Tibial nerve (tissue), 4 donors: ENCODE measurements at regions not wholly inside any gene's neighbourhood (a gene's known extent, or its start where the extent isn't known, plus 50 kb on each side); places are given as distances from the start of the nearest gene placed in this dataset.
"Not testable (repeated sequence)": the region's sequence is repeated elsewhere in the genome, so short reads cannot be mapped to it uniquely, and the experiment has no call there.

Experiments
- DNase-seq, 2 donors: peaks; one replicate each; pipeline ENCODE4 v3.0.0-alpha.2; 2019; ENCODE audit warnings: low spot score in 2 of 2
- H3K27ac ChIP-seq, 4 donors: fragments of 200-600 bp; sonication (generic) in 3 of 4; one replicate each; pipeline ENCODE4 v1.5.1; 2017 to 2019; ENCODE audit warnings: mild to moderate bottlenecking in 1 of 4
- H3K27me3 ChIP-seq, 2 donors: fragments of 200-600 bp; sonication (generic) in 1 of 2; one replicate each; pipeline versions ENCODE4 v1.5.1 to v1.6.0; 2017 to 2019
- H3K36me3 ChIP-seq, 3 donors: fragments of 200-600 bp; sonication (generic); one replicate each; pipeline ENCODE4 v1.5.1; 2018 to 2019
- H3K4me1 ChIP-seq, 4 donors: fragments of 200-600 bp; sonication (generic) in 3 of 4; one replicate each; pipeline ENCODE4 v1.5.1; 2017 to 2019
- H3K4me3 ChIP-seq, 4 donors: fragments of 200-600 bp; sonication (generic) in 3 of 4; one replicate each; pipeline ENCODE4 v1.5.1; 2017 to 2019; ENCODE audit warnings: mild to moderate bottlenecking in 1 of 4, moderate library complexity in 1 of 4
- H3K9me3 ChIP-seq, 4 donors: fragments of 200-600 bp; sonication (generic) in 3 of 4; one replicate each; pipeline ENCODE4 v1.5.1; 2017 to 2019
- EP300 ChIP-seq, 2 donors: sonication (generic); formaldehyde crosslinking; IDR thresholded peaks; one replicate each; pipeline ENCODE4 v1.6.1; 2017; ENCODE audit warnings: antibody characterized with exemption in 2 of 2, mild to moderate bottlenecking in 1 of 2
- POLR2A ChIP-seq, 2 donors: fragments of 450-650 bp; IDR thresholded peaks; one replicate each; pipeline ENCODE4 v1.6.1; 2017; ENCODE audit warnings: antibody characterized with exemption in 2 of 2, mild to moderate bottlenecking in 2 of 2, moderate library complexity in 2 of 2
- WGBS, 2 donors: methylation state at CpG; one replicate each; pipeline ENCODE4 v1.1.5; 2018; 5-methylcytosine and 5-hydroxymethylcytosine counted together
- TF ChIP-seq, protein P1 (sequence below), 5 experiments: fragments of 200-600 bp in 3 of 5; fragments of 450-650 bp in 2 of 5; sonication (generic) in 3 of 5; IDR thresholded peaks; one replicate each; pipeline ENCODE4 v1.5.1; 2016 to 2019; ENCODE audit warnings: antibody characterized with exemption in 5 of 5, mild to moderate bottlenecking in 3 of 5, moderate library complexity in 2 of 5

- no peak for DNase-seq
- Histone ChIP-seq H3K27ac (no peak overlapping the region), H3K36me3 (no peaks in the 10 kb centered on the region), H3K27me3 (no peaks in the 10 kb centered on the region), H3K9me3 (no peaks in the 10 kb centered on the region), H3K4me3 (no peak overlapping the region), H3K4me1 (no peaks in the 10 kb centered on the region)
- TF ChIP-seq EP300 (IDR thresholded peaks at IDR 0.05), result no peak
- TF ChIP-seq, protein P1, sequence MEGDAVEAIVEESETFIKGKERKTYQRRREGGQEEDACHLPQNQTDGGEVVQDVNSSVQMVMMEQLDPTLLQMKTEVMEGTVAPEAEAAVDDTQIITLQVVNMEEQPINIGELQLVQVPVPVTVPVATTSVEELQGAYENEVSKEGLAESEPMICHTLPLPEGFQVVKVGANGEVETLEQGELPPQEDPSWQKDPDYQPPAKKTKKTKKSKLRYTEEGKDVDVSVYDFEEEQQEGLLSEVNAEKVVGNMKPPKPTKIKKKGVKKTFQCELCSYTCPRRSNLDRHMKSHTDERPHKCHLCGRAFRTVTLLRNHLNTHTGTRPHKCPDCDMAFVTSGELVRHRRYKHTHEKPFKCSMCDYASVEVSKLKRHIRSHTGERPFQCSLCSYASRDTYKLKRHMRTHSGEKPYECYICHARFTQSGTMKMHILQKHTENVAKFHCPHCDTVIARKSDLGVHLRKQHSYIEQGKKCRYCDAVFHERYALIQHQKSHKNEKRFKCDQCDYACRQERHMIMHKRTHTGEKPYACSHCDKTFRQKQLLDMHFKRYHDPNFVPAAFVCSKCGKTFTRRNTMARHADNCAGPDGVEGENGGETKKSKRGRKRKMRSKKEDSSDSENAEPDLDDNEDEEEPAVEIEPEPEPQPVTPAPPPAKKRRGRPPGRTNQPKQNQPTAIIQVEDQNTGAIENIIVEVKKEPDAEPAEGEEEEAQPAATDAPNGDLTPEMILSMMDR (IDR thresholded peaks at IDR 0.05), result no peak
- WGBS, 2 donors, result 52 to 73% methylated on average over 1 of the region's 1 CpG
These were observed 543.3 kb downstream of the ZBBX start for GRCh38 chr3:166836836-166837235.

GRCh38 chr3:166829896-166830295 is 550.2 kb downstream of the ZBBX start:
- Histone ChIP-seq H3K4me3 (no peak overlapping the region), H3K27ac (no peak overlapping the region), H3K4me1 (no peaks in the 10 kb centered on the region), H3K27me3 (no peaks in the 10 kb centered on the region), H3K36me3 (no peaks in the 10 kb centered on the region), H3K9me3 (peaks cover 0 to 3% (median 0%) of the 10 kb centered on the region in 4 donors)
- TF ChIP-seq POLR2A (IDR thresholded peaks at IDR 0.05) (no peak), EP300 (IDR thresholded peaks at IDR 0.05) (no peak)
- TF ChIP-seq, protein P1 (IDR thresholded peaks at IDR 0.05), result no peak
- DNase-seq, result no peak
- WGBS, 2 donors, result 44 to 46% methylated on average over 3 of the region's 3 CpGs

GRCh38 chr3:166818464-166818863 is 561.6 kb downstream of the ZBBX start:
- Histone ChIP-seq H3K27ac (no peak overlapping the region), H3K9me3 (no peaks in the 10 kb centered on the region), H3K4me3 (no peak overlapping the region), H3K4me1 (no peaks in the 10 kb centered on the region), H3K36me3 (no peaks in the 10 kb centered on the region), H3K27me3 (no peaks in the 10 kb centered on the region)
- no peak for DNase-seq
- TF ChIP-seq POLR2A (IDR thresholded peaks at IDR 0.05), result no peak
- no peak for TF ChIP-seq EP300 (IDR thresholded peaks at IDR 0.05)
- TF ChIP-seq, protein P1 (IDR thresholded peaks at IDR 0.05), result no peak

DNA sequence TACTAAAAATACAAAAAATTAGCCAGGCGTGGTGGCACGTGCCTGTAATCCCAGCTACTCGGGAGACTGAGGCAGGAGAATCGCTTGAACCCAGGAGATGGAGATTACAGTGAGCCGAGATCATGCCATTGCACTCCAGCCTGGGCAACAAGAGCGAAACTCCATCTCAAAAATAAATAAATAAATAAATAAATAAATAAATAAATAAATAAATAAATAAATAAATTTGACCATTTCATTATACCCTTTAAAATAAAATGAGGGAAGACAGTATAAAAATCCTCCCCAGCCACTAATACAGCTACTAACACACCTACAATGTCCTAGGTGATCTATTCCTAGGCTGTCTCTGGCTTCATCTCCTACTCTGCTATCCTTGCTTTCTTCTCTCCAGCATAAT is 562.8 kb downstream of the ZBBX start:
- DNase-seq, H3K27ac ChIP-seq, H3K36me3 ChIP-seq, H3K4me3 ChIP-seq, H3K4me1 ChIP-seq, H3K9me3 ChIP-seq, H3K27me3 ChIP-seq: not testable (repeated sequence)
- 94 to 97% methylated on average over 6 of the region's 6 CpGs for WGBS, 2 donors

- no peak for DNase-seq
- H3K27ac ChIP-seq, result no peak overlapping the region
- no peak overlapping the region for H3K4me3 ChIP-seq
- H3K27me3 ChIP-seq, result no peaks in the 10 kb centered on the region
- WGBS, 2 donors, result 89 to 90% methylated on average over 23 of the region's 23 CpGs
- no peak for TF ChIP-seq POLR2A (IDR thresholded peaks at IDR 0.05)
- TF ChIP-seq, protein P1 (IDR thresholded peaks at IDR 0.05), result no peak
- TF ChIP-seq EP300 (IDR thresholded peaks at IDR 0.05), result no peak
- H3K4me1 ChIP-seq, result no peaks in the 10 kb centered on the region
- no peaks in the 10 kb centered on the region for H3K9me3 ChIP-seq
- H3K36me3 ChIP-seq, result no peaks in the 10 kb centered on the region
These were observed 569.2 kb downstream of the ZBBX start for GRCh38 chr3:166810741-166811445.

- Histone ChIP-seq H3K27me3 (no peaks in the 10 kb centered on the region), H3K4me1 (no peaks in the 10 kb centered on the region), H3K4me3 (no peak overlapping the region), H3K36me3 (no peaks in the 10 kb centered on the region), H3K27ac (no peak overlapping the region), H3K9me3 (peaks cover 0 to 4% (median 0%) of the 10 kb centered on the region in 4 donors)
- 94 to 96% methylated on average over 4 of the region's 4 CpGs for WGBS, 2 donors
- TF ChIP-seq, protein P1 (IDR thresholded peaks at IDR 0.05), result no peak
- no peak for TF ChIP-seq EP300 (IDR thresholded peaks at IDR 0.05)
- no peak for TF ChIP-seq POLR2A (IDR thresholded peaks at IDR 0.05)
- no peak for DNase-seq
These were observed 570.6 kb downstream of the ZBBX start for GRCh38 chr3:166809520-166809919.
